ENCODE measurements at regions not wholly inside any gene's neighbourhood (a gene's known extent, or its start where the extent isn't known, plus 50 kb on each side); places are given as distances from the start of the nearest gene placed in this dataset.

DNA sequence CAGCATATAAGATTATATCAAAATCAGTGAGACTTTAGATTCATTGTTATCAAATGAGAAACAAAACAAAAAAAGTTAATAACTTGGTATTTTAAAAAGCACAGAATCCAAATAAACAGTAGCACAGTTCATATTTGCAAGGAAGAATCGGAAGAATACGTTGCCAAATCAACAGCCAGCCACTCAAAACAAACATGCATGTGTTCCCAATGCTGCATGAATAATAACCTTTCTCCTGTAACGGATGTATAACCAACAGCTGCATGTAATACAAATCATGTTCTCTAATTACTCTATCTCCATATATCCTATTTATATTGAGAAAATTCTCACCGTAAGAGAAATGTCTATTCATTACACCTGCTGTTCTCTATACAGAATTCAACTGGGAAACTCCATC lies 98.9 kb upstream of the FOXD3 start:
- WGBS, 2 donors: 46 to 61% methylated on average over 4 of the region's 4 CpGs
- DNase-seq: no peak
- Histone ChIP-seq H3K4me3 (no peak overlapping the region), H3K27me3 (no peaks in the 10 kb centered on the region), H3K9me3 (no peaks in the 10 kb centered on the region), H3K36me3 (ENCODE audit: low read depth, missing control alignments) (no peaks in the 10 kb centered on the region), H3K4me1 (no peaks in the 10 kb centered on the region), H3K27ac (no peak overlapping the region)
- intact Hi-C loops (cut with DNase I; ENCODE audit: low total_unique reads): no loop called here
- no peak for TF ChIP-seq CTCF (IDR thresholded peaks at IDR 0.05)
- no peak for TF ChIP-seq POLR2A (IDR thresholded peaks at IDR 0.05)

- WGBS, 2 donors: 84 to 85% methylated on average over 3 of the region's 3 CpGs
- no peaks in the 10 kb centered on the region for H3K36me3 ChIP-seq (ENCODE audit: low read depth, missing control alignments)
- no peak for TF ChIP-seq CTCF (IDR thresholded peaks at IDR 0.05)
- no peak for TF ChIP-seq POLR2A (IDR thresholded peaks at IDR 0.05)
- H3K27me3 ChIP-seq: no peaks in the 10 kb centered on the region
- no peaks in the 10 kb centered on the region for H3K9me3 ChIP-seq
- intact Hi-C loops (cut with DNase I; ENCODE audit: low total_unique reads): no loop called here
- no peak for DNase-seq
- H3K4me1 ChIP-seq: no peaks in the 10 kb centered on the region
- H3K4me3 ChIP-seq: no peak overlapping the region
- H3K27ac ChIP-seq: no peak overlapping the region
Observed at GRCh38 chr1:63230722-63231121, 91.6 kb upstream of the FOXD3 start.

GRCh38 chr1:63238721-63239120 lies 83.6 kb upstream of the FOXD3 start:
- TF ChIP-seq POLR2A (IDR thresholded peaks at IDR 0.05): no peak
- no peak for TF ChIP-seq CTCF (IDR thresholded peaks at IDR 0.05)

DNA sequence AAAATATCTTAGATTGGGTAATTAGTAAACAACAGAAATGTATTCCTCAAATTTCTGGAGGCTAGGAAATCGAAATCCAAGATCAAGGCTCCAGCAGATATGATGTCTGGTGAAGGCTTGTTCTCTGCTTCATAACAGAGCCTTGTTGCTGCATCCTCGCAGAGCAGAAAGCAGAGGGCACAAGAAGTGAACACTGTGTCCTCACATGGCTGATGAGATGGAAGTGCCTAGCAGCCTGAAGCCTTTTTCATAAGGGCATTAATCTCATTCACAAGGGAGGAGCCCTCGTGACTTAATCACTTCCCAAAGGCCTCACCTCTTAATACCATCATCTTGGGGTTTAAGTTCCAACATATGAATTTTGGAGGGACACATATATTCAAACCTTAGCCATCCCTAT lies 77.2 kb upstream of the FOXD3 start:
- no peak for DNase-seq
- Histone ChIP-seq H3K27me3 (no peaks in the 10 kb centered on the region), H3K4me3 (no peak overlapping the region), H3K27ac (no peak overlapping the region), H3K4me1 (no peaks in the 10 kb centered on the region), H3K36me3 (ENCODE audit: low read depth, missing control alignments) (no peaks in the 10 kb centered on the region), H3K9me3 (no peaks in the 10 kb centered on the region)
- TF ChIP-seq CTCF (IDR thresholded peaks at IDR 0.05): no peak
- TF ChIP-seq POLR2A (IDR thresholded peaks at IDR 0.05): no peak
- intact Hi-C loops (cut with DNase I; ENCODE audit: low total_unique reads): no loop called here
- WGBS, 2 donors: 79 to 88% methylated on average over 3 of the region's 3 CpGs

More at GRCh38 chr1:63238721-63239120, 83.6 kb upstream of the FOXD3 start:
- Histone ChIP-seq H3K4me3 (no peak overlapping the region), H3K36me3 (ENCODE audit: low read depth, missing control alignments) (no peaks in the 10 kb centered on the region), H3K27me3 (no peaks in the 10 kb centered on the region), H3K4me1 (no peaks in the 10 kb centered on the region), H3K9me3 (no peaks in the 10 kb centered on the region), H3K27ac (no peak overlapping the region)
- no peak for DNase-seq
- WGBS, 2 donors: 57 to 58% methylated on average over 1 of the region's 1 CpG
- intact Hi-C loops (cut with DNase I; ENCODE audit: low total_unique reads): no loop called here

- no peaks in the 10 kb centered on the region for H3K4me1 ChIP-seq
- WGBS, 2 donors: 49 to 58% methylated on average over 1 of the region's 1 CpG
- H3K9me3 ChIP-seq: no peaks in the 10 kb centered on the region
- no peaks in the 10 kb centered on the region for H3K36me3 ChIP-seq (ENCODE audit: low read depth, missing control alignments)
- DNase-seq: no peak
- TF ChIP-seq CTCF (IDR thresholded peaks at IDR 0.05) (no peak), POLR2A (IDR thresholded peaks at IDR 0.05) (no peak)
- no peaks in the 10 kb centered on the region for H3K27me3 ChIP-seq
- H3K27ac ChIP-seq: no peak overlapping the region
- intact Hi-C loops (cut with DNase I; ENCODE audit: low total_unique reads): no loop called here
- H3K4me3 ChIP-seq: no peak overlapping the region
Observed at GRCh38 chr1:63248216-63248615, 74.2 kb upstream of the FOXD3 start.

Data from testis (tissue), 2 donors.